HepG2 (cell line): ENCODE measurements at regions not wholly inside any gene's neighbourhood (a gene's known extent, or its start where the extent isn't known, plus 50 kb on each side); places are given as distances from the start of the nearest gene placed in this dataset.

Experiments
- ATAC-seq: fragments of 200-7000 bp; cut with Tn5 transposase; 3 replicates; pipeline ENCODE4 v1.9.1; 2020; ENCODE audit warnings: mild to moderate bottlenecking, moderate library complexity
- BruUV-seq: library from RNA; stranded (reverse); fragments of 400-500 nt; replicated peaks from 2 replicates; lab custom pipeline; 2021; lab: Mats Ljungman, UMichigan
- CTCF ChIA-PET: fragments of 300-600 bp; formaldehyde crosslinking; extraction: SDS; loops from one replicate; lab custom pipeline; 2021; ENCODE audit warnings: low total read pairs, inconsistent platforms, low intra/inter-chr PET ratio; lab: Yijun Ruan, JAX
- POLR2A ChIA-PET: fragments of 350-600 bp; sonication (Branson Sonifier 250); formaldehyde crosslinking; loops from one replicate; lab custom pipeline; 2020; ENCODE audit warnings: antibody characterized with exemption, inconsistent platforms; lab: Yijun Ruan, JAX
- DNase-seq: peaks from one replicate; pipeline ENCODE4 v3.0.0-alpha.2; 2015; ENCODE audit warnings: low spot score
- FAIRE-seq: peaks from 3 replicates; lab custom pipeline; 2011; peaks lifted over from hg19 to GRCh38; lab: Jason Lieb, UNC
- H2AFZ ChIP-seq: one replicate; pipeline ENCODE4 v1.6.1; 2011; ENCODE audit warnings: low read length, inconsistent platforms
- H3K27ac ChIP-seq: fragments of 300-600 bp; 3 replicates; pipeline ENCODE4 v1.8.0; 2011; ENCODE audit warnings: mixed run types, mild to moderate bottlenecking, mixed read lengths, low read length, inconsistent platforms; ENCODE audit not compliant: insufficient read depth; ENCODE audit errors: extremely low read length
- H3K27me3 ChIP-seq, 2 experiments: fragments of 200-600 bp in 1 of 2; 2 replicates in 1 of 2; 3 replicates in 1 of 2; pipeline versions ENCODE4 v1.6.0 to v1.8.0; 2011; ENCODE audit warnings: low read length in 2 of 2, mild to moderate bottlenecking in 2 of 2, moderate library complexity in 2 of 2, inconsistent platforms in 1 of 2; ENCODE audit not compliant: insufficient read depth in 2 of 2, control insufficient read depth in 1 of 2
- H3K36me3 ChIP-seq, 2 experiments: fragments of 200-600 bp in 1 of 2; replicated peaks in 1 of 2; 2 replicates in 1 of 2; 3 replicates in 1 of 2; pipeline versions ENCODE4 v1.5.1 to v1.8.0; 2011; ENCODE audit warnings: low read length in 2 of 2, inconsistent platforms in 1 of 2; ENCODE audit not compliant: insufficient read depth in 2 of 2, control insufficient read depth in 1 of 2
- H3K4me1 ChIP-seq: 2 replicates; pipeline ENCODE4 v1.5.1; 2012; ENCODE audit warnings: low read length, inconsistent platforms; ENCODE audit not compliant: insufficient read depth
- H3K4me2 ChIP-seq: 2 replicates; pipeline ENCODE4 v1.6.0; 2011; ENCODE audit warnings: low read depth, low read length, inconsistent platforms
- H3K4me3 ChIP-seq, 3 experiments: fragments of 200-600 bp in 1 of 3; sonication (generic), shearing (Covaris generic) in 1 of 3; replicated peaks in 1 of 3; 2 replicates each; pipeline ENCODE4 v1.5.1; 2011 to 2016; ENCODE audit warnings: low read length in 3 of 3, inconsistent platforms in 2 of 3, low read depth in 2 of 3, mild to moderate bottlenecking in 2 of 3, control low read depth in 1 of 3, mixed read lengths in 1 of 3; ENCODE audit not compliant: insufficient read depth in 1 of 3
- H3K79me2 ChIP-seq: one replicate; pipeline ENCODE4 v1.6.1; 2011; ENCODE audit warnings: low read length, inconsistent platforms; ENCODE audit not compliant: insufficient read depth
- H3K9ac ChIP-seq: 2 replicates; pipeline ENCODE4 v1.6.0; 2011; ENCODE audit warnings: mild to moderate bottlenecking, low read depth, low read length, inconsistent platforms; ENCODE audit not compliant: insufficient read depth
- H3K9me3 ChIP-seq: 2 replicates; pipeline ENCODE4 v1.5.1; 2012; ENCODE audit warnings: mild to moderate bottlenecking, low read length
- H4K20me1 ChIP-seq: 2 replicates; pipeline ENCODE4 v1.6.0; 2011; ENCODE audit warnings: inconsistent platforms, mild to moderate bottlenecking, low read length, moderate library complexity; ENCODE audit not compliant: insufficient read depth
- ATF7 ChIP-seq, 2 experiments: fragments of 450-650 bp in 1 of 2; sonication (generic) in 1 of 2; formaldehyde crosslinking in 1 of 2; IDR thresholded peaks; 2 replicates each; pipeline versions ENCODE4 v1.4.0 to v1.6.1; 2016 to 2020; ENCODE audit warnings: antibody characterized with exemption in 1 of 2, mild to moderate bottlenecking in 1 of 2, missing genetic modification reagents in 1 of 2
- MAFF ChIP-seq: IDR thresholded peaks from 2 replicates; pipeline ENCODE4 v1.6.1; 2011; ENCODE audit warnings: low read depth, low read length, improper control_type of control experiment
- MAFK ChIP-seq, 2 experiments: IDR thresholded peaks in 1 of 2; conservative IDR thresholded peaks in 1 of 2; 2 replicates each; pipeline ENCODE4 v1.6.1; 2011; ENCODE audit warnings: improper control_type of control experiment in 2 of 2, low read length in 2 of 2
- RFXAP ChIP-seq: sonication (generic); formaldehyde crosslinking; IDR thresholded peaks from 2 replicates; pipeline ENCODE4 v1.4.0; 2020; ENCODE audit warnings: missing genetic modification reagents, borderline replicate concordance
- SOX13 ChIP-seq, 3 experiments: fragments of 450-650 bp in 1 of 3; sonication (generic) in 1 of 3; formaldehyde crosslinking in 1 of 3; IDR thresholded peaks in 2 of 3; conservative IDR thresholded peaks in 1 of 3; 2 replicates each; pipeline versions ENCODE4 v1.5.0 to v1.6.1; 2016 to 2020; ENCODE audit warnings: antibody characterized with exemption in 1 of 3, mild to moderate bottlenecking in 1 of 3, missing compliant biosample characterization in 1 of 3, missing genetic modification reagents in 1 of 3, moderate library complexity in 1 of 3
- ZFP1 ChIP-seq: IDR thresholded peaks from 2 replicates; pipeline ENCODE4 v1.6.1; 2016
- WGBS: methylation state at CpG from one replicate; pipeline ENCODE4 v1.1.6; 2017; ENCODE audit warnings: low lambda C conversion rate; 5-methylcytosine and 5-hydroxymethylcytosine counted together
- in situ Hi-C: cut with HindIII; loops from 2 replicates; pipeline ENCODE4 v1.10.0; 2017; ENCODE audit warnings: low pct_unique_long_range_greater_than_20kb; ENCODE audit not compliant: extremely low pct_ligation_motif_present
- intact Hi-C: fragments of 100-400 bp; cut with micrococcal nuclease; formaldehyde crosslinking; loops from one replicate; pipeline ENCODE4 v1.10.0; 2022; ENCODE audit not compliant: unreplicated experiment

GRCh38 chr7:79523436-79523835, 70.0 kb upstream of the MAGI2 start (continued):
- TF ChIP-seq RFXAP (CRISPR knock-in tag) = no peak
- TF ChIP-seq, all 625 proteins: peak for 0

- H3K4me2 ChIP-seq = no peak overlapping the region
- DNase-seq = no peak
- POLR2A ChIA-PET = no interaction called here
- ATAC-seq = no peak
- H3K36me3 ChIP-seq = no peaks in the 10 kb centered on the region
- H3K4me3 ChIP-seq = no peak overlapping the region
- intact Hi-C loops = no loop called here
- 98% methylated on average over 1 of the region's 1 CpG for WGBS
- no peak overlapping the region for H2AFZ ChIP-seq
- H4K20me1 ChIP-seq = no peaks in the 10 kb centered on the region
- BruUV-seq = no TSS peak
- no peaks in the 10 kb centered on the region for H3K4me1 ChIP-seq
- H3K79me2 ChIP-seq = no peaks in the 10 kb centered on the region
- no peak overlapping the region for H3K27ac ChIP-seq
- H3K27me3 ChIP-seq = 0 out of 5 replicates have a peak, but pooled peaks cover 0 to 3% of the 10 kb centered on the region in 2 experiments
- CTCF ChIA-PET = no interaction called here
- TF ChIP-seq SOX13 (IDR thresholded peaks at IDR 0.05) (no peak), SOX13 (CRISPR knock-in tag; conservative IDR thresholded peaks at IDR 0.05 in 1 of 2, IDR thresholded peaks at IDR 0.05 in 1 of 2) (no peak), ATF7 (IDR thresholded peaks at IDR 0.05) (peak; percentile 50), ATF7 (CRISPR knock-in tag; IDR thresholded peaks at IDR 0.05) (no peak)
- H3K9ac ChIP-seq = no peak overlapping the region
- H3K9me3 ChIP-seq = no peaks in the 10 kb centered on the region
- in situ Hi-C loops = no loop called here
- FAIRE-seq = no peak
These were observed 67.1 kb upstream of the MAGI2 start for GRCh38 chr7:79520543-79520942.

DNA sequence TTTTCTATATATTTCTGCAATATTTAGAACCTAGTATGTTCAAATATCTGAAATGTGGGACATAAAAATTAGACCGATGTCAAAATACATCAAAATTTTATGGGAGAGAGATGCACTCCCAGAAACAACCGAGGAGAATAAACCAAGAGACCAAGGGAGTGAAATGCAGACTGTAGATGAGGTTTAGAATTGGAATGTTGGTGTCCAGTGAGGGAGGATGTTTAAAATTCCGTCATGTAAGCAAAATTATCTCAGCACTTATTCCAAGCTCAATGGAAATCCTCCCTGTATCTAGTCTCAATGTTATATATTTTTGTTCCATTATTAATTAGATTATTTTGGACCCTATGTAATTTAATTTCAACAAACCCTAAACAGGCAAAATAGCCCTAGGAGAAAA, 61.9 kb upstream of the MAGI2 start:
- in situ Hi-C loops (no loop called here), intact Hi-C loops (no loop called here)

More for the DNA sequence above, 61.9 kb upstream of the MAGI2 start:
- no peaks in the 10 kb centered on the region for H3K79me2 ChIP-seq
- no peak for ATAC-seq
- ChIA-PET POLR2A (no interaction called here), CTCF (no interaction called here)
- no peak overlapping the region for H3K4me3 ChIP-seq
- no peak overlapping the region for H3K4me2 ChIP-seq
- H4K20me1 ChIP-seq = no peaks in the 10 kb centered on the region
- no peaks in the 10 kb centered on the region for H3K9me3 ChIP-seq
- no TSS peak for BruUV-seq
- TF ChIP-seq MAFF = peak; percentile 89
- peak; percentile 90 to 91 for TF ChIP-seq MAFK (conservative IDR thresholded peaks at IDR 0.05 in 1 of 2, IDR thresholded peaks at IDR 0.05 in 1 of 2; ENCODE audit: low read length in 2 of 2)
- no peak for TF ChIP-seq ZFP1 (CRISPR knock-in tag)
- H3K36me3 ChIP-seq = no peaks in the 10 kb centered on the region
- WGBS = 35% methylated on average over 3 of the region's 3 CpGs
- no peak for DNase-seq
- no peaks in the 10 kb centered on the region for H3K4me1 ChIP-seq
- FAIRE-seq = no peak
- H2AFZ ChIP-seq = no peak overlapping the region
- no peak overlapping the region for H3K27ac ChIP-seq
- H3K9ac ChIP-seq = no peak overlapping the region
- H3K27me3 ChIP-seq = no peaks in the 10 kb centered on the region
